ENCODE measurements at regions not wholly inside any gene's neighbourhood (a gene's known extent, or its start where the extent isn't known, plus 50 kb on each side); places are given as distances from the start of the nearest gene placed in this dataset.

DNA sequence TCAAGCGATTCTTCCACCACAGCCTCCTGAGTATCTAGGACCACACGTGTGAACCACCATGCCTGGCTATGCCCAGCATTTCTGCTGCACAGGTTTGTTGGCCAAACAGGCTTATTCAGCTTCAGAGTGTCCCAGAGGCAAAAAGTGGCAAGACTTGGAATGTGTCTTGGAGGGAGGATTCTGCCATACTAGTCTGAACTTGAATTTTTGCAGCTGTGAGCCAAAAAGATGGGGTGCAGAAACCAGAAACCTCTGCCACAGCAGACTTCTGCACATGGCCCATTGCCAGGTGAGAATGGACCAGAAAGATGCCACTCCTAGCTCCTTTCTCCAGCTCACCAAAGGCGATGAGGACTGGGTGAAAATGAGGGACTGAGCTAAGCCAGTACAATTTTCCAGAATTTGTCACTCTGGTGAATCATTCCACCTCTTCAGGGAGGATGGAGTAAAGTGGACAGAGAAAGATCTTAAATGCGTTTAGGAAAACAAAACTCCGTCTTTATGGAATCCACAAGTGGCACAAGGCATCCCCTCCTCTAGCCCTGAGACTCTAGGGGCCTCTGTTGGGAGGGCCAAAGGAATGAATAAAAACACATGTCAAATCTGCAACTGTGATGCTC lies 369.1 kb upstream of the CLNK start:
- TF ChIP-seq, protein P1, sequence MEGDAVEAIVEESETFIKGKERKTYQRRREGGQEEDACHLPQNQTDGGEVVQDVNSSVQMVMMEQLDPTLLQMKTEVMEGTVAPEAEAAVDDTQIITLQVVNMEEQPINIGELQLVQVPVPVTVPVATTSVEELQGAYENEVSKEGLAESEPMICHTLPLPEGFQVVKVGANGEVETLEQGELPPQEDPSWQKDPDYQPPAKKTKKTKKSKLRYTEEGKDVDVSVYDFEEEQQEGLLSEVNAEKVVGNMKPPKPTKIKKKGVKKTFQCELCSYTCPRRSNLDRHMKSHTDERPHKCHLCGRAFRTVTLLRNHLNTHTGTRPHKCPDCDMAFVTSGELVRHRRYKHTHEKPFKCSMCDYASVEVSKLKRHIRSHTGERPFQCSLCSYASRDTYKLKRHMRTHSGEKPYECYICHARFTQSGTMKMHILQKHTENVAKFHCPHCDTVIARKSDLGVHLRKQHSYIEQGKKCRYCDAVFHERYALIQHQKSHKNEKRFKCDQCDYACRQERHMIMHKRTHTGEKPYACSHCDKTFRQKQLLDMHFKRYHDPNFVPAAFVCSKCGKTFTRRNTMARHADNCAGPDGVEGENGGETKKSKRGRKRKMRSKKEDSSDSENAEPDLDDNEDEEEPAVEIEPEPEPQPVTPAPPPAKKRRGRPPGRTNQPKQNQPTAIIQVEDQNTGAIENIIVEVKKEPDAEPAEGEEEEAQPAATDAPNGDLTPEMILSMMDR (conservative IDR thresholded peaks at IDR 0.05), result no peak
- no peak for TF ChIP-seq ZFX (IDR thresholded peaks at IDR 0.05)
- H3K27ac ChIP-seq, result no peak overlapping the region

DNA sequence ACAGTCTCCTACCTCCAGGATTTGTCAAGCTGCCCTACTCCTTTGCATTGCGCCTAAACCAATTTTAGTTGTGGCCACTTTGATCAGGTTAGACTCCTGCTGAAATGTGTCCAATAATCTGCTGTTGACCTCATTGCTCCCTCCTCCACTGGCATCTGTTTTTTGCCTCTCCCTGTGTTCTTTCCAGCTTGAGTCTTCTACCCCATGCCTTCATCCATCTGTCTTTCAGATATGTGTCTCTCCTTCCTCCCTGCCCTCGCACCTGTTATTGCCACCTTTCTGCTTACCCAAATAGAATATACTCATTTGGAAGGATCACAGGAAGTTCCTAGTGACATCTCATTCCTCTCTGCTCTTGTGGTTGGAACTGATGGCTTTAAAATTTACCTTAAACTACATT lies 366.6 kb upstream of the CLNK start:
- no peak overlapping the region for H3K27ac ChIP-seq
- TF ChIP-seq, protein P1 (conservative IDR thresholded peaks at IDR 0.05), result no peak
- no peak for TF ChIP-seq ZFX (IDR thresholded peaks at IDR 0.05)

DNA sequence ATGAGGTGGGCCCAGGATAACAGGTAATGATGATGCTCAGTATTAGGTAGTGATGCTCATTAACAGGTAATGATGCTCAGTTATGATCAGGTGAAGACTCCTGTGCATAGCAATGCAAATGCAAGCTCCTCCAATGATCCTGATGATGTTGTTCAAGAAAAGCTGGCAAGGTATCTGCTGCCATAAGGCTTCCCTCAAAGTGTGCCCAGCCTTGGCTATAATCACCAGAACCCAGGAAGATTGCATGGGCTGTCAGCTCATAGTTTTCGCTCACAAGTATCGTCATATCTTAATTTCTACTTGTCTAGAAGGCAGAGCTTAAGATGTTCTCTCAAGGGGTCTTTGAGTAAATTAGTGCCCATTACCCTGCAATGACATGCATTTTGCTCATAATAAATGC lies 366.2 kb upstream of the CLNK start:
- TF ChIP-seq ZFX (IDR thresholded peaks at IDR 0.05), result no peak
- TF ChIP-seq, protein P1 (conservative IDR thresholded peaks at IDR 0.05), result no peak
- no peak overlapping the region for H3K27ac ChIP-seq

DNA sequence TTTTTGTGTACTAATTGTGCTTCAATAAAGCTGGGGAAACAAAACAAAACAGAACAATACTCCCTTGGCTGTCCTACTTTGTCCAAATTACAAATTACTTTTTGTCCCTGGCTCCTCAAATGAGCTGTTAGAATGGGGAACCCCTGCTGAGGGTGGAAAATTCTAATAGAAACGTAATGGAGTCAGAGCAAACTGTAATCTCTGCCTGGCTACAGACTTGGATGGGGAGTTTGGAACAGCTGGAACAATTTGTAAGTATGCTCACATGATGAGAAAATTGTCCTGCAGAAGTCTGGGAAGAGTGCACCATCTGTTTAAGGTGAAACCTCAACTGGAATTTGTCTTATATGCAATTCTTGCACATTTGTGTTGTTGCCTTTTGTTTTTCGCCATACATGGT lies 364.4 kb upstream of the CLNK start:
- H3K27ac ChIP-seq, result no peak overlapping the region
- TF ChIP-seq ZFX (IDR thresholded peaks at IDR 0.05), result no peak
- TF ChIP-seq, protein P1 (conservative IDR thresholded peaks at IDR 0.05), result no peak

DNA sequence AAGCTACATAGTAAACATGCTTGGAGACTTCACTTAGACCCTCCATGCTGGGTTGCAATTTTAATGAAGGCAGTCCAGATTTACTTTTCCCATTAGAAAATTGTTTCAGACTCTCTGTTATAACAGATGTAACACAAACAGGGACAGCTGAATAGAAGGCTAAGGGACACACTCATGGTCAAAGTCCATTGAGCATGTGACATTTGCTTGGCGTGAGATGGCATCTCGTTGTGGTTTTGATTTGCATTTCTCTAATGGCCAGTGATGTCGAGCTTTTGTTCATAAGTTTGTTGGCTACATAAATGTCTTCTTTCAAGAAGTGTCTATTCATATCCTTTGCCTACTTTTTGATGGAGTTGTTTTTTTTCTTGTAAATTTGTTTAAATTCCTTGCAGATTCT lies 358.2 kb upstream of the CLNK start:
- no peak overlapping the region for H3K27ac ChIP-seq
- no peak for TF ChIP-seq ZFX (IDR thresholded peaks at IDR 0.05)
- TF ChIP-seq, protein P1 (conservative IDR thresholded peaks at IDR 0.05), result no peak

DNA sequence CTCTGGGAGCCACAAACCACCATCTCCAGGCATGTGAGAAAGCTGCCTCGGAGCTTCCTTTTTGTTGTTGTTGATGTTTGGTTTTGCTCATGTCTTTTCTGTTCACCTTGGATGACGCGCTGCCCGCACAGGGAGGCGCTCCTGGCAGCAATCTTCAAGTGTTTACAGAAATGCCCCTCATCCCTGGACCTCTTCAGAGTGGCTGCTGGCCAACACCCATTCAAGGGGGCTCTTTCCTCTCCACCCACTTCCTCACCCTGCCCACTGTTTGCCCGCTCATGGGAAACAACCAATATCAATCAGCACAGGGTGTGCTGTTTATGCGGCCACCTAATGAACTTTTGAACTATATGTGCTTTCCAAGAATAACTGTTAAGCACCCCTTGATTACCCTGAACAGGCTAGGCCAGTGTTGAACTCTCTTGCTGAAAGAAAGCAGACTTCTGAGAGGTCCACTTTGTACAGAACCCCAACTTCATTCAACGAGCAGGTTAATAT lies 355.1 kb upstream of the CLNK start:
- H3K27ac ChIP-seq, result no peak overlapping the region

DNA sequence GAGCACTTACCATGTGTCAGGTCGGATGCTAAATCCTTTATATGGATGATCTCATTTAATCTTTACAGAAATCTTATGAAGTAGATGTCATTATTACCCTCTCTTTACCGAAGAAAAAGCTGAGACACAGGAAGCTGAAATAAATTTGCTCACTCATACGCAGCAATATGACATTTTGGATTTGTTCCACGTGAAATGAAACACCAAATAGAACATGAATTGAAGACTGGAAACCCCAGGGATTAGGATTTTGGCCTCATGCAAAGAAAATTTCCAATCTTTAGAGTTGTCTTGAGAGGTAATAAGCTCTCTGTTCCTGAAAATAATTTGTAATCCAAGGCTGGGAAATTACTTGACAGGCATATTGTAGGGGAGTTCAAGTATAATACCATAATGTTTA lies 354.4 kb upstream of the CLNK start:
- H3K27ac ChIP-seq, result no peak overlapping the region
- TF ChIP-seq, protein P1 (conservative IDR thresholded peaks at IDR 0.05), result no peak
- TF ChIP-seq ZFX (IDR thresholded peaks at IDR 0.05), result no peak

More for the DNA sequence above, 355.1 kb upstream of the CLNK start:
- TF ChIP-seq, protein P1 (conservative IDR thresholded peaks at IDR 0.05), result no peak
- TF ChIP-seq ZFX (IDR thresholded peaks at IDR 0.05), result no peak
